Aorta (tissue), 5 donors: ENCODE measurements at regions not wholly inside any gene's neighbourhood (a gene's known extent, or its start where the extent isn't known, plus 50 kb on each side); places are given as distances from the start of the nearest gene placed in this dataset.

ENCODE experiments used
- ATAC-seq: fragments of 200-7000 bp; cut with Tn5 transposase; one replicate; pipeline ENCODE4 v1.9.1; 2022; ENCODE audit warnings: moderate library complexity; ENCODE audit not compliant: low FRiP score
- DNase-seq, 2 donors: peaks; one replicate each; pipeline ENCODE4 v3.0.0-alpha.2; 2020
- H3K27ac ChIP-seq, 2 donors: one replicate each; pipeline ENCODE4 v1.5.1; 2013; ENCODE audit warnings: low read length in 2 of 2, mild to moderate bottlenecking in 2 of 2, moderate library complexity in 2 of 2, control low read depth in 1 of 2, inconsistent platforms in 1 of 2, low read depth in 1 of 2
- H3K27me3 ChIP-seq, 2 donors: one replicate each; pipeline ENCODE4 v1.6.1; 2013; ENCODE audit warnings: control low read depth in 1 of 2, low read length in 1 of 2, mild to moderate bottlenecking in 1 of 2, moderate library complexity in 1 of 2; ENCODE audit not compliant: insufficient read depth in 2 of 2, control insufficient read depth in 1 of 2
- H3K36me3 ChIP-seq, 2 donors: one replicate each; pipeline ENCODE4 v1.6.1; 2013; ENCODE audit warnings: control low read depth in 1 of 2, low read length in 1 of 2, mild to moderate bottlenecking in 1 of 2; ENCODE audit not compliant: insufficient read depth in 2 of 2, control insufficient read depth in 1 of 2
- H3K4me1 ChIP-seq, 2 donors: one replicate each; pipeline ENCODE4 v1.6.1; 2013; ENCODE audit warnings: low read length in 2 of 2, control low read depth in 1 of 2, mild to moderate bottlenecking in 1 of 2, moderate library complexity in 1 of 2; ENCODE audit not compliant: insufficient read depth in 2 of 2, control insufficient read depth in 1 of 2
- H3K4me3 ChIP-seq, 2 donors: one replicate each; pipeline ENCODE4 v1.5.1; 2013; ENCODE audit warnings: low read length in 2 of 2, control low read depth in 1 of 2, mild to moderate bottlenecking in 1 of 2
- H3K9me3 ChIP-seq: one replicate; pipeline ENCODE4 v1.6.1; 2013; ENCODE audit warnings: mild to moderate bottlenecking, low read length; ENCODE audit not compliant: control insufficient read depth
- WGBS, 2 donors: extraction: QIAGEN DNeasy Blood & Tissue Kit; methylation state at CpG; one replicate each; pipeline ENCODE4 v1.1.7; 2013; 5-methylcytosine and 5-hydroxymethylcytosine counted together
- intact Hi-C, 2 donors: fragments of 100-400 bp; cut with DNase I; formaldehyde crosslinking; loops; one replicate each; pipeline versions ENCODE4 v1.14.2 to v1.15.0; 2022
- donor health status: healthy with polysubstance abuse.
- donor health status: Bipolar disorder and iron deficiency.
- donor health status: DM: no; HTN: no; CAD: no.
- donor health status: DM: no; HTN: no; CAD: no.
- donor health status: DM: yes; HTN: yes; CAD: no.

- no peak overlapping the region for H3K27ac ChIP-seq
- intact Hi-C loops, result no loop called here
- H3K9me3 ChIP-seq, result no peaks in the 10 kb centered on the region
- WGBS, 2 donors, result 85 to 91% methylated on average over 4 of the region's 4 CpGs
- DNase-seq (no peak), ATAC-seq (no peak)
- H3K4me1 ChIP-seq, result no peaks in the 10 kb centered on the region
- H3K36me3 ChIP-seq, result no peaks in the 10 kb centered on the region
- peaks cover 0 to 2% of the 10 kb centered on the region in 2 donors for H3K27me3 ChIP-seq
- no peak overlapping the region for H3K4me3 ChIP-seq
Measured at GRCh38 chr5:20574576-20574975, 586.6 kb upstream of the CDH18 start.

GRCh38 chr5:20572614-20573013 lies 584.6 kb upstream of the CDH18 start:
- Histone ChIP-seq H3K4me3 (no peak overlapping the region), H3K36me3 (no peaks in the 10 kb centered on the region), H3K27ac (no peak overlapping the region), H3K27me3 (peaks cover 0 to 2% of the 10 kb centered on the region in 2 donors), H3K9me3 (no peaks in the 10 kb centered on the region), H3K4me1 (no peaks in the 10 kb centered on the region)
- intact Hi-C loops, result no loop called here
- no peak for ATAC-seq
- no peak for DNase-seq

- Histone ChIP-seq H3K27me3 (no peaks in the 10 kb centered on the region), H3K4me3 (no peak overlapping the region), H3K36me3 (no peaks in the 10 kb centered on the region), H3K9me3 (no peaks in the 10 kb centered on the region), H3K27ac (no peak overlapping the region), H3K4me1 (no peaks in the 10 kb centered on the region)
- intact Hi-C loops, result no loop called here
- DNase-seq (no peak), ATAC-seq (no peak)
Measured at GRCh38 chr5:20570486-20570885, 582.5 kb upstream of the CDH18 start.

GRCh38 chr5:20562544-20562943 lies 574.5 kb upstream of the CDH18 start:
- Histone ChIP-seq H3K4me1 (no peaks in the 10 kb centered on the region), H3K27me3 (no peaks in the 10 kb centered on the region), H3K9me3 (no peaks in the 10 kb centered on the region), H3K36me3 (no peaks in the 10 kb centered on the region), H3K27ac (no peak overlapping the region), H3K4me3 (no peak overlapping the region)
- intact Hi-C loops, result no loop called here
- ATAC-seq (no peak), DNase-seq (no peak)
- 65 to 84% methylated on average over 4 of the region's 4 CpGs for WGBS, 2 donors

GRCh38 chr5:20559845-20560244 lies 571.8 kb upstream of the CDH18 start:
- intact Hi-C loops, result no loop called here
- WGBS, 2 donors, result 52 to 71% methylated on average over 3 of the region's 3 CpGs
- H3K4me1 ChIP-seq, result no peaks in the 10 kb centered on the region

GRCh38 chr5:20556115-20556763 lies 568.2 kb upstream of the CDH18 start:
- Histone ChIP-seq H3K27me3 (no peaks in the 10 kb centered on the region), H3K9me3 (no peaks in the 10 kb centered on the region), H3K36me3 (no peaks in the 10 kb centered on the region), H3K4me3 (no peak overlapping the region), H3K4me1 (no peaks in the 10 kb centered on the region), H3K27ac (no peak overlapping the region)
- WGBS, 2 donors, result 68 to 70% methylated on average over 6 of the region's 6 CpGs
- no peak for DNase-seq
- ATAC-seq, result no peak
- intact Hi-C loops, result no loop called here

More at GRCh38 chr5:20559845-20560244, 571.8 kb upstream of the CDH18 start:
- Histone ChIP-seq H3K27me3 (no peaks in the 10 kb centered on the region), H3K36me3 (no peaks in the 10 kb centered on the region), H3K4me3 (no peak overlapping the region), H3K27ac (no peak overlapping the region), H3K9me3 (no peaks in the 10 kb centered on the region)
- no peak for ATAC-seq
- DNase-seq, result no peak

GRCh38 chr5:20555034-20555433 lies 567.0 kb upstream of the CDH18 start:
- no peaks in the 10 kb centered on the region for H3K36me3 ChIP-seq
- no peak overlapping the region for H3K27ac ChIP-seq
- H3K9me3 ChIP-seq, result no peaks in the 10 kb centered on the region
- WGBS, 2 donors, result 65 to 66% methylated on average over 2 of the region's 2 CpGs
- H3K4me1 ChIP-seq, result no peaks in the 10 kb centered on the region
- no peaks in the 10 kb centered on the region for H3K27me3 ChIP-seq
- ATAC-seq (no peak), DNase-seq (no peak)
- intact Hi-C loops, result no loop called here
- no peak overlapping the region for H3K4me3 ChIP-seq

- Histone ChIP-seq H3K4me1 (no peaks in the 10 kb centered on the region), H3K27me3 (no peaks in the 10 kb centered on the region), H3K4me3 (no peak overlapping the region), H3K27ac (no peak overlapping the region), H3K36me3 (no peaks in the 10 kb centered on the region), H3K9me3 (no peaks in the 10 kb centered on the region)
- DNase-seq (no peak), ATAC-seq (no peak)
- WGBS, 2 donors, result 67 to 69% methylated on average over 2 of the region's 2 CpGs
- intact Hi-C loops, result no loop called here
Measured at GRCh38 chr5:20554001-20554400, 566.0 kb upstream of the CDH18 start.

GRCh38 chr5:20537911-20538703 lies 550.1 kb upstream of the CDH18 start:
- H3K27ac ChIP-seq, result no peak overlapping the region
- H3K4me1 ChIP-seq, result no peaks in the 10 kb centered on the region
- H3K36me3 ChIP-seq, result no peaks in the 10 kb centered on the region
- intact Hi-C loops, result no loop called here
- no peak overlapping the region for H3K4me3 ChIP-seq
- ATAC-seq (no peak), DNase-seq (no peak)
- 66 to 68% methylated on average over 4 of the region's 4 CpGs for WGBS, 2 donors
- no peaks in the 10 kb centered on the region for H3K27me3 ChIP-seq
- H3K9me3 ChIP-seq, result no peaks in the 10 kb centered on the region
